Esophagus mucosa (tissue), 1 donor: ENCODE measurements at regions not wholly inside any gene's neighbourhood (a gene's known extent, or its start where the extent isn't known, plus 50 kb on each side); places are given as distances from the start of the nearest gene placed in this dataset.
"Not testable (repeated sequence)": the region's sequence is repeated elsewhere in the genome, so short reads cannot be mapped to it uniquely, and the experiment has no call there.

Experiments used
- ATAC-seq: fragments of 200-7000 bp; cut with Tn5 transposase; one replicate; pipeline ENCODE4 v1.9.1; 2020
- donor health status: DM: yes; HTN: yes; CAD: no.

DNA sequence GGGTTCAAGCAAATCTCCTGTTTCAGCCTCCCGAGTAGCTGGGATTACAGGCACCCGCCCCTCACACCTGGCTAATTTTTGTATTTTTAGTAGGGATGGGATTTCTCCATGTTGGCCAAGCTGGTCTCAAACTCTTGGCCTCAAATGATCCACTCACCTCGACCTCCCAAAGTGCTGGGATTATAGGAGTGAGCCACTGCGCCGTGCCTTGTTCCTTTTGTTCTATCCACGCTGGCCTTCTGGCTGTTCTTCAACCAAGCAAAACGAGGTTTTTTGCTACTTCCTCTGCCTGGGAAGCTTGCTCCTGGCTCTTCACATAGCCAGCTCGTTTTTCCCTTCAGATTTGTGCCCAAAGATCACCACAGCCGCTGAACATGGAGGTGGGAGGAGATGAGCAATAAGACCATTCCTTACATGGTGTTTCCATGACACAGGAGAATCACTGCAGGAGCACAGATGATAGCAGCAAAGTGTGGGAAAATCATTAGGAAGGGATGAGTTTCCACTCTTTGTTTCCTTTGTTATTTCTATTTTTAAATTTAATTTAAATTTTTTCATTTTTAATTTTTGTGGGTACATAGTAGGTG is 201.0 kb upstream of the ZNF217 start:
- no peak for ATAC-seq

- peak; percentile 61 for ATAC-seq
Observed at GRCh38 chr20:53793783-53794383, 200.2 kb upstream of the ZNF217 start.

- no peak for ATAC-seq
Observed at GRCh38 chr20:53792946-53793536, 199.4 kb upstream of the ZNF217 start.

GRCh38 chr20:53789989-53790675 is 196.5 kb upstream of the ZNF217 start:
- no peak for ATAC-seq

DNA sequence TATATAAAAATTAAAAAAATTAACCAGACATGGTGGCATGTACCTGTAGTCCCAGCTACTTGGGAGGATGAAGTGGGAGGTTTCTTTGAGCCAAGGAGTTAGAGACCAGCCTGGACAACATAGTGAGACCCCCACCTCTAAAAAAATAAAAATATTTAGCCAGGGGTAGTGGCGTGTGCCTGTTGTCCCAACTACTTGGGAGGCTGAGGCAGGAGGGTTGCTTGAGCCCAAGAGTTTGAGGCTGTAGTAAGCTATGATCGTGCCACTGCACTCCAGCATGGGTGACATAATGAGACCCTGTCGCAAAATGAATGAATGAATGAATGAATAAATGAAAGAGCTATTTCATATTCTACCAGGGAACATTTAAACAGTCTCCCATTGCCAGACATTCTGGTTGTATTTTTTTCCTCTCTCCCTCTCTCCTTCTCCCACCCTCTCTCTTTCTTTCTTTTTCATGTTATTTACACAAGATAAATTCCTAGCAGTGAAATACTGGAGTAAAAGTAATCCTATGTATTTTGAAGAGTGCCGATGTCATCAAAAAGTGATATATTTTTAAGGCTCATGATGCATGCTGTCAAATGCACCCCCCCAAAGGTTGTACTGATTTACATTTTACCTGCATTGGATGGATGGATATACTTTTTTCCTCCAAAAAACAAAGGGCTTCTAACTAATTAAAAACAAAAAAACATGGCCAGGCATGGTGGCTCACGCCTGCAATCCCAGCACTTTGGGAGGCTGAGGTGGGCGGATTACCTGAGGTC is 194.8 kb upstream of the ZNF217 start:
- no peak for ATAC-seq

- ATAC-seq: not testable (repeated sequence)
Observed at GRCh38 chr20:53787491-53787931, 193.9 kb upstream of the ZNF217 start.

- ATAC-seq: peak; percentile 35
Observed at GRCh38 chr20:53786445-53787267, 193.0 kb upstream of the ZNF217 start.

- ATAC-seq: peak; percentile 72
Observed at GRCh38 chr20:53786071-53786444, 192.4 kb upstream of the ZNF217 start.

DNA sequence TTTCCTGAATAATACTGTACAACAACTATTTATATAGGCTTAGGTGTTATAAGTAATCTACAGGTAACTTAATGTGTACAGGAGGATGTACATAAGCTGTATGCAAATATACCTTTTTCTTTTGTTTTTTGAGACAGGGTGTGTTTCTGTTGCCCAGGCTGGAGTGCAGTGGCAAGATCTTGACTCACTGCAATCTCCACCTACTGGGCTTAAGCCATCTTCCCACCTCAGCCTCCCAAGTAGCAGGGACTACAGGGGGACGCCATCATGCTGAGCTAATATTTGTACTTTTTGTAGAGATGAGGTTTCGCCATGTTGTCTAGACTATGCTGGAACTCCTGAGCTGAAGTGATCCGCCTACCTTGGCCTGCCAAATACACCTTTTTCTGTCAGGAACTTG is 191.7 kb upstream of the ZNF217 start:
- ATAC-seq: peak; percentile 92

DNA sequence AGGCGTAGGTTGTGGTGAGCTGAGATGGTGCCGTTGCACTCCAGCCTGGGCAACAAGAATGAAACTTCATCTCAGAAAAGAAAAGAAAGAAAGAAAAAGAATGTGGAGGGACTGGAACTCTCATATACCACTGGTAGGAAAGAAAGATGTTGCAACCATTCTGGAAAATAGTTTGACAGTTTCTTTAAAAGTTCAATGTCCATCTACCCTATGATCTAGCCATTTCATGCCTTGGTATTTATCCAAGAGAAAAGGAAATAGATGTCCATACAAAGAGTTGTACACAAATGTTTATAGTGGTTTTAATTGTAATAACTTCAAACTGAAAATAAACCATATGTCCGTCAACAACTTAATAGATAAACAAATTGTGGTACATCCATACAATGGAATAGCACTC is 190.1 kb upstream of the ZNF217 start:
- no peak for ATAC-seq

- ATAC-seq: no peak
Observed at GRCh38 chr20:53782612-53783246, 189.1 kb upstream of the ZNF217 start.

- ATAC-seq: no peak
Observed at GRCh38 chr20:53779822-53780221, 186.2 kb upstream of the ZNF217 start.

DNA sequence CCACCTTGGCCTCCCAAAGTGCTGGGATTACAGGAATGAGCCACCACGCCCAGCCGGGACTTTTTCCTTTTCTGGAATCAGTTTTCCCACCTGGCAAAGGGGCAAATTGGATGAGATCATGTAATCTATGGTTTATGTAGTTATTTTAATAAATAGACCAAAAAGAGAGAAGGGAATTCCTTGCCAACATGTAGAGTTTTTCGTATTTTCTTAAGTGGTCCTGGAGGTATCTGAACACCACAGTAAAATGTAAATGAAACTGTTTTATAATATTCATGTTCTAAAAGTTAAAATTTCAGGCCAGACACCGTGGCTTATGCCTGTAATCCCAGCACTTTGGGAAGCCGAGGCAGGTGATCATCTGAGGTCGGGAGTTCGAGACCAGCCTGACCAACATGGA is 185.1 kb upstream of the ZNF217 start:
- ATAC-seq: no peak

- ATAC-seq: peak; percentile 55
Observed at GRCh38 chr20:53778041-53778516, 184.4 kb upstream of the ZNF217 start.

GRCh38 chr20:53777402-53777801 is 183.8 kb upstream of the ZNF217 start:
- ATAC-seq: not testable (repeated sequence)

DNA sequence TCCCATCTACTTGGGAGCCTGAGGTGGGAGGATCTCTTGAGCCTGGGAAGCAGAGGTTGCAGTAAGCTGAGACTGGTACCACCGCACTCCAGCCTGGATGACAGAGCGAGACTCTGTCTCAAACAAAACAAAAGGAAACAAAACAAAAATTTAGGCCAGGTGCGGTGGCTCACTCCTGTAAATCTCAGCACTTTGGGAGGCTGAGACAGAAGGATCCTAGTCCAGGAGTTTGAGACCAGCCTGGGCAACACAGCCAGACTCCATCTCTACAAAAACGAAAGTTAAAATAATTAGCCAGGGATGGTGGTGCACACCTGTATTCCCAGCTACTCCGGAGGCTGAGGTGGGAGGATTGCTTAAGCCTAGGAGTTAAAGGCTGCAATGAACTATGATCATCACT is 183.2 kb upstream of the ZNF217 start:
- no peak for ATAC-seq

DNA sequence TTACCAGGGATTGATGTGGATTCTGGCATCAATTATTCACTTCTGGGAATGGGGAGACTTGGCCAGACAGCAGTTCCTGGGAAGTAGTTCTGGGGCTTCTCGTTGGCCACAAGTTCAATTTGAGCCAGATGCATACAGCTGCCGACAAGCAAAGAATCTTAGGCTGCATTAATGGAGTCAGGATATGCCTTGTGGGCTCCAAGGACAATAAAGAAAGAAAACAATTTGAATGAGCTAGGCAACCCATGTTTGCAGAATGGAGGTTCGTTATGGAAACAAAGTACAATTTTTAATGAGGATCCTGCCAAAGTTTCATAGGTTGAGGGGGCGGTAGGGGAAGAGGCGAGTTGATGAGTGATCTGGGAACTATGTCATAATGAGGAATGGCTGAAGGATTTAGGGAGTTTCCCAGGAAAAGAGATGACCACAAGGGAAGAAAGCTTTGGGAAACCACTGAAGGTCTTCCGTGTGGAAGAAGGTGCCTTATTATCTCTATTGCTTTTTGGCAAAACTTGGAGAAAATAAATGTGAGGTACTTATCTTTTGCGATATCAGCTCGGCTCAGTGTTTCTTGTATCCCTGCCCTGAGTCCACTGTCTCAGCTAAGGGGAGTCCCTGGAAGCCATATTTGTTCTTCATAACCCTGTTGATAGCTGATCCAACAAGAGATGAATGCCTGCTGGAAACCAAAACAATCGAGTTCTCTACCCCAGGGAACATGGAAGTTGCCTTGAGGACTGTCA is 181.0 kb upstream of the ZNF217 start:
- no peak for ATAC-seq

- peak; percentile 83 for ATAC-seq
Observed at GRCh38 chr20:53773792-53774401, 180.3 kb upstream of the ZNF217 start.

DNA sequence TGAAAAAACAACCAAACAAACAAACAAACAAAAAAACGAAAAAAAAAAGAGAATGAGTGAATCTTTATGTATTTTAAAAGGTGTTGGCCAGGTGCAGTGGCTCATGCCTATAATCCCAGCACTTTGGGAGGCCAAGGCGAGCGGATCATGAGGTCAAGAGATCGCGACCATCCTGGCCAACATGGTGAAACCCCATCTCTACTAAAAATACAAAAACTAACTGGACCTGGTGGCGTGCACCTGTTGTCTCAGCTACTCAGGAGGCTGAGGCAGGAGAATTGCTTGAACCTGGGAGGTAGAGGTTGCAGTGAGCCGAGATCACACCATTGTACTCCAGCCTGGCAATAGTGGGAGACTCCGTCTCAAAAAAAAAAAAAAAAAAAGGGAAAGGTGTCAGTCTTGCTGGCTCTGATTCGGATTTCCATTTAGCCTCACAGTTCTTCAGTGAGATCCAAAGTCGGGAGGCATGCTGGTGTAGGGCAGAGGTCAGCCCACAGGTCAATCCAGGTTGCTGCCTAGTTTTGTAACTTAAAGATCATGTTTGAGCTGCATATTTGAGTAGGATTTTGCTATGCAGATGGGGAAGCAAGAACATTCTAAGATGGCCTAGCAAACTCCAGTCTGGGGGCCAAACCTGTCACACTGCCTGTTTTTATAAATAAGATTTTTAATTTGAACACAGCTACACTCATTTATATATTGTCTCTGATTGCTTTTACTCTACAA is 179.6 kb upstream of the ZNF217 start:
- not testable (repeated sequence) for ATAC-seq
